Hematopoietic multipotent progenitor cell treated with erythropoietin and hydrocortisone succinate and interleukin-3 and kit ligand, for 15 days (in vitro differentiated cells): ENCODE measurements at regions not wholly inside any gene's neighbourhood (a gene's known extent, or its start where the extent isn't known, plus 50 kb on each side); places are given as distances from the start of the nearest gene placed in this dataset.

Experiments
- DNase-seq: peaks from one replicate; pipeline ENCODE4 v3.0.0-alpha.2; 2015; ENCODE audit warnings: low spot score

- DNase-seq = no peak
Measured at GRCh38 chr3:110106805-110107204, 769.5 kb upstream of the DPPA4 start.

- DNase-seq = no peak
Measured at GRCh38 chr3:110123946-110124345, 786.6 kb upstream of the DPPA4 start.

DNA sequence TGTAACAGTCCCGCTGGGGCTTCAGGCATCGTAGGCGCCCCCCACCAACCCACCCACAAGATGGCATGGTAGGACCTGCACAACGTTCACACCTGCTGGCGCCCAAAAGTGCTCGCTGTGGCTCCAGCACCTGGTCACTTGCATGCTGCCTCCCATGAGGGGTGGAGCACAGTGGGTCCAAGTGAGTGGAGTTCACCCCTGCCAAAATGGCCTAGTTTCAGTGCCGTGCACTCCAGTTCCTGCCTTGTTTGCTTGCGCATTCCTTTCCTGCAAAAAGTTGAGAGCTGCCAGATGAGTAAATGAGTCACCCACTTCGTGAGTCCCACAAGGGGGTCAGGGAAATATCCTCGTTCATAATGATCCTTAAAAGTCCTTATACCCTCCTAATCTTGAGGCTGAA, 788.7 kb upstream of the DPPA4 start:
- no peak for DNase-seq

DNA sequence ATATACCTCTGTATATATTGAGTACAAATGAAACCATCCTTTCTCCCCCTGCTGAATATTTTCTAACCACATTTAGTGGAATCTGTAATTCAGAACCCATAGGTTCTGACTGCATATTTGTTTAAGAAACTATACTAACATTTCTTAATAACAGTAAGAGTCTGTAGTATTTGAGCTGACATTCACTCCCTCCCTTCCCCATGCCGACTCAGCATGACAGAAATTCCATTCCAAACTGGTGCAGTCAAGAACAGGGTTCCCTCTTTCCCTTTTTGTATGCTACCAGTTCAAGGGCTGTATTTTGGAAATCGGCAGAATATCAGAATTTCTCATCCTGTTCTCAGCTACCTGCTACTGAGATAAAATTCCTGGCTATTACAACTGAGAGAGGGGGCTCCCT, 796.6 kb upstream of the DPPA4 start:
- no peak for DNase-seq

GRCh38 chr3:110139048-110139447, 801.7 kb upstream of the DPPA4 start:
- DNase-seq = no peak

GRCh38 chr3:110139821-110140220, 802.5 kb upstream of the DPPA4 start:
- DNase-seq = no peak

GRCh38 chr3:110149763-110150162, 812.4 kb upstream of the DPPA4 start:
- DNase-seq = no peak

- DNase-seq = no peak
Measured at GRCh38 chr3:110157221-110157620, 819.9 kb upstream of the DPPA4 start.

DNA sequence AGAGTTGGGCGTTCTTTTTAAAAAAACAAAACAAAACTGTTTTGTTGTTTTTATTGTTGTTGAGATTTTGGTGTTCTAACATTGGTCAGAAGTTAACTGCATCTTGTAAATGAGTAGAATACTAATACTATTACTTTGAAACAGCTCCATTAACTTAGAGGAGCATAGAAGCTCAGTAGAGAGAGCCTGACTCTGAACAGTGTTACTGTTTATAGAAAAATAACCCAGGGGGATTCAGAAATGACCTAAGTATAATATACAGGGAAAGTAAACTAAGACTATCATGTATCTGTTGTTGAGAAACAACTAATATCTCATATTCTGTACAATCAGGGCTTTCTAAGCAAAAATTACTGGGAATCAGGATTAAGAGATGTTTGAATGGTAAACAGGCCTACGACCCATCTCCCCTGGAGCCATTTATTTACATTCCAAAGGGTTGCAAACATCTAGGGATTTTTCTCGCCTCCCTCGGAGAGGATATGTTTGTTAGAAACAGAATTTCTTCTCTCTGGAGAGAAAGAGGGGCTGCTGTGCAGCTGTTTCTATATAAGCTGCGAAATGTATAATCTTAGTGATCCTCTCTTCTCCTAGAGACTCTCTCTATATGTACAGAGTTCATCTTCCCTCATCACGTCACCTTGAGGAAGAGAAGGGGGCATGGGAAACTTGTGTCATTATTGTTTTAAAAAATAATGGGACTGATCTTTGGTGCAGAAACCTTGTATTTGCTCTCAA, 827.5 kb upstream of the DPPA4 start:
- no peak for DNase-seq

DNA sequence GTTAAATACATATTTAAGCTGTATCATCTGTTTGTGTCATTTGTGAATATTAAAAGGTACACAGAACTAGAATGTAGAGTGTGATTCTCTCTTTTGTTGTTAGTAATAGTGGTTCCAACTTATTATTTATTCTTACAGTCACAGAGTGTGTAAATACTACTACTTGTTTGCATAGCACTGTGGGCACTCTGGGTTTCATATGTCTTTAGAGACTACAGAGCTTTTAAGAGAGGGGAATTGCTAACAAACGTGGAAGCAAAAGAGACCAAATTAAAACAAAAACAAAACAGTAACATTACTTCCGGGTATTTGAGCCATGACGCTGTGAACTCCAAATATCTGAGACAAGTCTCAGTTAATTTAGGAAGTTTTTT, 828.0 kb upstream of the DPPA4 start:
- DNase-seq = no peak

DNA sequence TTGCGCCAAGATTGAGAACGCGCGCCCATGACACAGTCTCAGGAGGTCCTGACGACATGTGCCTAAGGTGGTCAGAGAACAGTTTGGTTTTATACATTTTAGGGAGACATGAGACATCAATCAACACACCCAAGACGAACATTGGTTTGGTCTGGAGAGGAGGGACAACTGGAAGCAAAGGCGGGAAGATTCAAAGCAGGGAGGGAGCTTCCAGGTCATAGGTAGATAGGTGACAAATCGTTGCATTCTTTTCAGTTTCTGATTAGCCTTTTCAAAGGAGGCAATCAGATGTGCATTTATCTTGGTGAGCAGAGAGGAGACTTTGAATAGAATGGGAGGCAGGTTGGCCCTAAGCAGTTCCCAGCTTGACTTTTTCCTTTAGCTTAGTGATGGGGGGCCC, 828.4 kb upstream of the DPPA4 start:
- DNase-seq = no peak

GRCh38 chr3:110166791-110167190, 829.4 kb upstream of the DPPA4 start:
- DNase-seq = no peak

DNA sequence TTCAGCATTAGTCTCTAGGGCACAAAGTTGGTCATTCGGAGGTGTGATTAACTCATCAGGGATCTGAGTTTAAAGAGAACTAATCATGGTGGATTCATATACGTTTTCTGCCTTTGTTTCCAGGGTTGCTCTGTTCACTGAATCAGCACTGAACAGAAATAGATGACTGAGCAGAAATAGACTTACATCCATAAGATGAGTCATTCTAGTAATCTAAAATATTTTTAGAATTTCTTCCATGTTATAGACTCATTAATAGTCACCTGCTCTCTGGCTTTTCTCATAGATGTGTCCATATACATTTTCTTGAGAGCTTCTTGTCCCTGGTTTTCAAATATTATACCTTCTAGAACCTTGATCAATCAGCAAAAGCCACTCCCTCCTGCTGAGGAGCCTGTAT, 837.6 kb upstream of the DPPA4 start:
- DNase-seq = no peak

DNA sequence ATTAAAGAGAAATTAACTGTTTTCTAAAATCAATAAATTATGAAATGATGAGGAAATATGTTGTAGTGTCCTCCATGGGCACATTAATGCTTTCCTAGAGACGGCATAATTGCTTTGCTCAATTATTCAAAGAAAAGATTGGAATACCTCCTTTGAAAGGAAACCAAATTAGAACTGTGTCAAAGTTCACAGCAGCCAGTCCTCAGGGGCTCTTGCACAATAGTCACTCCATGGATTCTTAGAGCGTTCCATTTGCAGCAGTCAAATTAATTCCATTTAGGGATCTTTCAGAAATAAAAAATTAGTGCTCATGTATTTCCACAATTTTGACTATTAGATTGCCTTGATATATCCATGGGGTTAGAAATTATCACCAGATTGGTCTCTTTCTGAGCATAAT, 841.6 kb upstream of the DPPA4 start:
- DNase-seq = no peak

GRCh38 chr3:110180733-110181132, 843.4 kb upstream of the DPPA4 start:
- no peak for DNase-seq

GRCh38 chr3:110181226-110181625, 843.9 kb upstream of the DPPA4 start:
- no peak for DNase-seq

DNA sequence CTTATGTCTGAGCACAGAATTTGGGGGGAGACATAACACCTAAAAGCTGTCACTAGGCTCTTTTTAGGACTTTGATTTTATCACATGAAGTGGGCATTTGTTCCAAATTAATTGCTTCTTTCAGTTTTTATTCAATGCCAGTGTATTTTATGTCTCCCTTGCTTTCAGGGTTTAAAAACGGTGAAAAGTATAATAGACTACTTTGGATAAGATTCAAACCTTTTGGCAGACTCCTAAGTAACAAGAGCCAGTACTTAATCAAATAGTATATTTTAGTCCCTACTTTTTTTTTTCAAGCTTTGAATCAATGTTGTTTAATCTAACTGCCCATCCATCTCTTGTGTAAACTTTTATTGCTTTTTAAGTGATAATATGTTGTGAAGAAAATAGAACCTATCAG, 847.2 kb upstream of the DPPA4 start:
- no peak for DNase-seq

- DNase-seq = no peak
Measured at GRCh38 chr3:110193074-110193473, 855.7 kb upstream of the DPPA4 start.

GRCh38 chr3:110198717-110199587, 861.6 kb upstream of the DPPA4 start:
- DNase-seq = no peak

- no peak for DNase-seq
Measured at GRCh38 chr3:110199588-110199943, 862.2 kb upstream of the DPPA4 start.

DNA sequence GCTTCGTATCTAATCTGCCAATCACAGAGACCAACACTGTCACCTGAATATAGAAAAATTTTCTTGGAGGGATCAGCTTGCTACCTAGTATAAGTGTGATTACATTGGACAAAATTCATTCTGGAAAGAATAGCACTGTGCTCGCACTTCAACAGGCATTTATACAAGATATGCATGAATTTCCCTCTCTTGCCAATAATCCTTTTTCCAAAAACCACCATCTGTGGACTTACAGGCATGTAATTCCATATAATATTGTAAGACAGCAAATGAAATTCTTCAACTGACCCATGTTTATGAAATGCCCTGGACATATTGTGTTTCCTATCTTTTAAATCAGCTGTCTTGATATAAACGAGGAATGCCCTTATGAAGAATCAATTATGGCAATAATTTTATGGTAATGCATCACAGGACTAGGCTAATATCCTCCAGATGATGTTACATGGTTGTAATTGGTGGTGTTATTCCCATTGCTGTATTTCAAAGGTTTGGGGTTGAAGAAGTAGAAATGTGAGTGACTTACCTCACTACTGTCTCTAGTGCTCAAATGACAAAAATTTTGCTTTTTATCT, 861.4 kb upstream of the NECTIN3 start:
- DNase-seq = no peak

DNA sequence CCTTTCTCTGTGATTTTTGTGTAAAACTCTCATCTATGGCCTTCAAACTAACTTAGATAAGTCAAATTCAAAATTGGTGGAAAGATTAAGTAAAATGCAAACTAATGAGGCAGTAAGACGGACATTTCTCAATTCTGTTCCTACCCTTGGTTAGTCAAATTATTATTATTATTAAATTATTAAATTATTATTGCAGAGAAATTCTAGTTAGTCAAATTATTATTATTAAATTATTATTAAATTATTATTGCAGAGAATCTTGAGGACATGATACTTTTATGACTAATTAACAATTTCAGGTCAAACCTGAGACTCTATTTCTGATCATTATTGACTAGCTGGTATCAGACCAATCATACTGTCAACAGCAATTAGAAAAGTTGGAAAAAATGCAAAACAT, 845.0 kb upstream of the NECTIN3 start:
- DNase-seq = no peak

- DNase-seq = no peak
Measured at GRCh38 chr3:110227991-110228390, 843.6 kb upstream of the NECTIN3 start.
